GM19328 (cell line): ENCODE measurements at regions not wholly inside any gene's neighbourhood (a gene's known extent, or its start where the extent isn't known, plus 50 kb on each side); places are given as distances from the start of the nearest gene placed in this dataset.

Source experiments
- ATAC-seq: cut with Tn5 transposase; IDR thresholded peaks from one replicate; pipeline ENCODE4 v1.9.1; 2021; ENCODE audit warnings: mild to moderate bottlenecking, moderate library complexity; ENCODE audit not compliant: unreplicated experiment

- ATAC-seq: no peak
Observed at GRCh38 chr6:170483413-170483812, 69.7 kb downstream of the PSMB1 start.

- ATAC-seq: no peak
Observed at GRCh38 chr6:170480050-170480692, 72.9 kb downstream of the PSMB1 start.

- ATAC-seq: peak; percentile 60
Observed at GRCh38 chr6:170476360-170476759, 76.7 kb downstream of the PSMB1 start.

GRCh38 chr6:170475118-170475517, 78.0 kb downstream of the PSMB1 start:
- no peak for ATAC-seq

- no peak for ATAC-seq
Observed at GRCh38 chr6:170473801-170474200, 79.3 kb downstream of the PSMB1 start.

- no peak for ATAC-seq
Observed at GRCh38 chr6:170473301-170473717, 79.8 kb downstream of the PSMB1 start.

- ATAC-seq: no peak
Observed at GRCh38 chr6:170471491-170471890, 81.6 kb downstream of the PSMB1 start.

- no peak for ATAC-seq
Observed at GRCh38 chr6:170470734-170471133, 82.4 kb downstream of the PSMB1 start.

GRCh38 chr6:170464524-170464979, 88.6 kb downstream of the PSMB1 start:
- ATAC-seq: no peak

- ATAC-seq: no peak
Observed at GRCh38 chr6:170464080-170464479, 89.0 kb downstream of the PSMB1 start.

GRCh38 chr6:170463101-170463721, 89.9 kb downstream of the PSMB1 start:
- ATAC-seq: no peak

GRCh38 chr6:170462366-170463020, 90.6 kb downstream of the PSMB1 start:
- no peak for ATAC-seq

- ATAC-seq: no peak
Observed at GRCh38 chr6:170461556-170462365, 91.3 kb downstream of the PSMB1 start.

- no peak for ATAC-seq
Observed at GRCh38 chr6:170461111-170461510, 92.0 kb downstream of the PSMB1 start.

GRCh38 chr6:170460641-170461040, 92.5 kb downstream of the PSMB1 start:
- no peak for ATAC-seq

GRCh38 chr6:170459451-170459850, 93.7 kb downstream of the PSMB1 start:
- ATAC-seq: peak; percentile 63

GRCh38 chr6:170456886-170457698, 96.0 kb downstream of the PSMB1 start:
- ATAC-seq: no peak
